Testis (tissue), 2 donors: ENCODE measurements at regions not wholly inside any gene's neighbourhood (a gene's known extent, or its start where the extent isn't known, plus 50 kb on each side); places are given as distances from the start of the nearest gene placed in this dataset.
"Not testable (repeated sequence)": the region's sequence is repeated elsewhere in the genome, so short reads cannot be mapped to it uniquely, and the experiment has no call there.

Experiments
- DNase-seq: peaks from one replicate; pipeline ENCODE4 v3.0.0-alpha.2; 2019
- H3K27ac ChIP-seq, 2 donors: fragments of 200-600 bp; sonication (generic); one replicate each; pipeline ENCODE4 v1.5.1; 2019
- H3K27me3 ChIP-seq: fragments of 200-600 bp; sonication (generic); one replicate; pipeline ENCODE4 v1.5.1; 2019
- H3K36me3 ChIP-seq: fragments of 200-600 bp; sonication (generic); one replicate; pipeline ENCODE4 v1.5.1; 2017; ENCODE audit warnings: low read depth; ENCODE audit errors: missing control alignments
- H3K4me1 ChIP-seq: fragments of 200-600 bp; sonication (generic); one replicate; pipeline ENCODE4 v1.5.1; 2019
- H3K4me3 ChIP-seq, 2 donors: fragments of 200-600 bp; sonication (generic); one replicate each; pipeline ENCODE4 v1.5.1; 2017 to 2019
- H3K9me3 ChIP-seq: fragments of 200-600 bp; sonication (generic); one replicate; pipeline ENCODE4 v1.5.1; 2017
- CTCF ChIP-seq, 3 experiments: fragments of 450-650 bp in 2 of 3; fragments of 200-600 bp in 1 of 3; sonication (generic) in 1 of 3; IDR thresholded peaks; one replicate each; pipeline ENCODE4 v1.5.1; 2016 to 2019; ENCODE audit warnings: antibody characterized with exemption in 3 of 3, mild to moderate bottlenecking in 2 of 3, moderate library complexity in 1 of 3
- POLR2A ChIP-seq: fragments of 450-650 bp; IDR thresholded peaks from one replicate; pipeline ENCODE4 v1.6.1; 2017; ENCODE audit warnings: antibody characterized with exemption, mild to moderate bottlenecking, moderate library complexity
- WGBS, 2 donors: methylation state at CpG; one replicate each; pipeline ENCODE4 v1.1.5; 2018; 5-methylcytosine and 5-hydroxymethylcytosine counted together
- intact Hi-C: fragments of 100-400 bp; cut with DNase I; formaldehyde crosslinking; loops from one replicate; pipeline ENCODE4 v1.15.1; 2023; ENCODE audit warnings: low total_unique reads

- TF ChIP-seq CTCF (IDR thresholded peaks at IDR 0.05), result no peak
- no peak for TF ChIP-seq POLR2A
- intact Hi-C loops, result no loop called here
- Histone ChIP-seq H3K9me3 (no peaks in the 10 kb centered on the region), H3K4me3 (no peak overlapping the region), H3K4me1 (no peaks in the 10 kb centered on the region), H3K27me3 (no peaks in the 10 kb centered on the region), H3K27ac (no peak overlapping the region), H3K36me3 (no peaks in the 10 kb centered on the region)
- WGBS, 2 donors, result 61 to 80% methylated on average over 4 to 6 of the region's 6 CpGs
- no peak for DNase-seq
These were observed 117.5 kb downstream of the ZNF429 start for GRCh38 chr19:21622920-21623319.

- H3K27me3 ChIP-seq, result no peaks in the 10 kb centered on the region
- H3K4me1 ChIP-seq, result no peaks in the 10 kb centered on the region
- no peak for TF ChIP-seq POLR2A
- no peak for TF ChIP-seq CTCF (IDR thresholded peaks at IDR 0.05)
- no peaks in the 10 kb centered on the region for H3K9me3 ChIP-seq
- no peaks in the 10 kb centered on the region for H3K36me3 ChIP-seq
- WGBS, 2 donors, result 91 to 94% methylated on average over 6 of the region's 6 CpGs
- DNase-seq, result no peak
- no peak overlapping the region for H3K4me3 ChIP-seq
- intact Hi-C loops, result no loop called here
- no peak overlapping the region for H3K27ac ChIP-seq
These were observed 116.3 kb downstream of the ZNF429 start for GRCh38 chr19:21621671-21622070.

- H3K4me3 ChIP-seq, result no peak overlapping the region
- no peak overlapping the region for H3K27ac ChIP-seq
- 55 to 65% methylated on average over 4 of the region's 4 CpGs for WGBS, 2 donors
- H3K4me1 ChIP-seq, result no peaks in the 10 kb centered on the region
- intact Hi-C loops, result no loop called here
- TF ChIP-seq POLR2A (no peak), CTCF (IDR thresholded peaks at IDR 0.05) (no peak)
- no peaks in the 10 kb centered on the region for H3K27me3 ChIP-seq
- no peaks in the 10 kb centered on the region for H3K36me3 ChIP-seq
- no peak for DNase-seq
- H3K9me3 ChIP-seq, result no peaks in the 10 kb centered on the region
These were observed 112.4 kb downstream of the ZNF429 start for GRCh38 chr19:21617740-21618339.

GRCh38 chr19:21614776-21615175, 109.4 kb downstream of the ZNF429 start:
- DNase-seq, H3K9me3 ChIP-seq, intact Hi-C loops, H3K4me3 ChIP-seq, H3K27me3 ChIP-seq, H3K36me3 ChIP-seq, H3K27ac ChIP-seq, H3K4me1 ChIP-seq: not testable (repeated sequence)
- 79 to 87% methylated on average over 12 to 19 of the region's 19 CpGs for WGBS, 2 donors

GRCh38 chr19:21613201-21613600, 107.8 kb downstream of the ZNF429 start:
- WGBS, 2 donors, result 85 to 86% methylated on average over 2 of the region's 2 CpGs
- H3K27ac ChIP-seq, H3K4me1 ChIP-seq, H3K9me3 ChIP-seq, H3K27me3 ChIP-seq, H3K36me3 ChIP-seq, intact Hi-C loops, H3K4me3 ChIP-seq, DNase-seq: not testable (repeated sequence)

GRCh38 chr19:21612403-21612872, 107.0 kb downstream of the ZNF429 start:
- H3K36me3 ChIP-seq, result no peaks in the 10 kb centered on the region
- H3K27me3 ChIP-seq, result no peaks in the 10 kb centered on the region
- TF ChIP-seq CTCF (IDR thresholded peaks at IDR 0.05) (no peak), POLR2A (no peak)
- no peak overlapping the region for H3K4me3 ChIP-seq
- WGBS, 2 donors, result 54% methylated on average over 1 of the region's 1 CpG
- intact Hi-C loops, result no loop called here
- no peak overlapping the region for H3K27ac ChIP-seq
- DNase-seq, result no peak
- H3K4me1 ChIP-seq, result no peaks in the 10 kb centered on the region
- H3K9me3 ChIP-seq, result no peaks in the 10 kb centered on the region
